HepG2 (cell line): ENCODE measurements at regions not wholly inside any gene's neighbourhood (a gene's known extent, or its start where the extent isn't known, plus 50 kb on each side); places are given as distances from the start of the nearest gene placed in this dataset.

Experiments used
- BHLHE40 ChIP-seq: IDR thresholded peaks from 2 replicates; pipeline ENCODE4 v1.6.1; 2011; ENCODE audit warnings: low read length, improper control_type of control experiment
- CTCF ChIP-seq: sonication (generic); formaldehyde crosslinking; IDR thresholded peaks from 2 replicates; pipeline ENCODE4 v1.5.0; 2020; ENCODE audit warnings: mild to moderate bottlenecking, missing genetic modification reagents, moderate library complexity
- ELF4 ChIP-seq: sonication (generic); formaldehyde crosslinking; IDR thresholded peaks from 2 replicates; pipeline ENCODE4 v1.5.0; 2020; ENCODE audit warnings: missing genetic modification reagents, mild to moderate bottlenecking, moderate library complexity, borderline replicate concordance
- EP300 ChIP-seq, 3 experiments: sonication (generic) in 1 of 3; formaldehyde crosslinking in 1 of 3; IDR thresholded peaks; 2 replicates each; pipeline versions ENCODE4 v1.5.1 to v1.6.1; 2011 to 2020; ENCODE audit warnings: low read depth in 2 of 3, low read length in 2 of 3, borderline replicate concordance in 1 of 3, improper control_type of control experiment in 1 of 3, mild to moderate bottlenecking in 1 of 3, missing genetic modification reagents in 1 of 3, moderate library complexity in 1 of 3
- FOXO4 ChIP-seq: sonication (generic); formaldehyde crosslinking; conservative IDR thresholded peaks from 2 replicates; pipeline ENCODE4 v1.8.1; 2023; ENCODE audit warnings: missing genetic modification reagents
- RAD21 ChIP-seq: fragments of 450-650 bp; formaldehyde crosslinking; IDR thresholded peaks from 2 replicates; pipeline ENCODE4 v1.5.0; 2020; ENCODE audit warnings: mild to moderate bottlenecking
- RERE ChIP-seq: IDR thresholded peaks from 2 replicates; pipeline ENCODE4 v1.6.1; 2016; ENCODE audit warnings: low read depth, missing genetic modification reagents, missing compliant biosample characterization
- ZFAT ChIP-seq: sonication (generic); formaldehyde crosslinking; conservative IDR thresholded peaks from 2 replicates; pipeline ENCODE4 v1.8.1; 2023; ENCODE audit warnings: missing genetic modification reagents, inconsistent platforms
- ZNF883 ChIP-seq: sonication (generic); formaldehyde crosslinking; IDR thresholded peaks from 2 replicates; pipeline ENCODE4 v1.5.1; 2020; ENCODE audit warnings: mild to moderate bottlenecking, missing genetic modification reagents; ENCODE audit errors: not compliant biosample characterization

GRCh38 chr13:107886118-107886517 is 329.2 kb downstream of the LIG4 start:
- no peak for TF ChIP-seq ELF4 (CRISPR knock-in tag)
- no peak for TF ChIP-seq RAD21 (CRISPR knock-in tag)
- no peak for TF ChIP-seq CTCF (CRISPR knock-in tag)
- no peak for TF ChIP-seq RERE (CRISPR knock-in tag)
- no peak for TF ChIP-seq BHLHE40
- TF ChIP-seq FOXO4 (CRISPR knock-in tag), result no peak
- TF ChIP-seq ZFAT (CRISPR knock-in tag), result no peak
- no peak for TF ChIP-seq EP300 (IDR thresholded peaks at IDR 0.05; ENCODE audit: low read depth in 2 of 2, low read length in 2 of 2)
- TF ChIP-seq EP300 (CRISPR knock-in tag; IDR thresholded peaks at IDR 0.05; ENCODE audit: borderline replicate concordance), result no peak
- TF ChIP-seq ZNF883, result no peak
